ENCODE measurements at regions not wholly inside any gene's neighbourhood (a gene's known extent, or its start where the extent isn't known, plus 50 kb on each side); places are given as distances from the start of the nearest gene placed in this dataset.

DNA sequence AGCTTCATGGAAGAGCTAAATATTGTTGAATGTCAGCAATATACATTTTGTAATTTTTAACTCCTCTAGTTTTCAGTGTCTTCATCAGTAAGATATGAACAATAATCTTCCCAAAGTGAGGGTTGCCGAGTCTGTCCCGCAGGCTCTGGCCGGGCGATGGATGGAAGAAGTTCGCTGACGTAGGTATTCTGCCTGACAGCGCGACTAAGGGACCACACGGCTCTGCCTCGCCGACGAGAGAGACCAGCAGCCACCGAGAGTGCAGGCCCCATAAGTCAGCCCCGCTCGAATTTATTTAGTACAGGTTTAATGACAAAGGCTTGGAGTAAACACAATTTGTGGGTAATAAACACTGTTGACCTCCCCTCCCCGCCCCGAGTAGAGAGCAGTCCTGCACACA lies 427.4 kb upstream of the NECTIN3 start:
- H3K4me1 Mint-ChIP-seq = no peaks in the 10 kb centered on the region
- H3K27ac ChIP-seq (ENCODE audit: low read depth, low read length) = no peak overlapping the region
- DNase-seq = no peak
- H3K36me3 ChIP-seq (ENCODE audit: insufficient read depth, low read length) = no peaks in the 10 kb centered on the region
- no peak overlapping the region for H3K4me3 ChIP-seq (ENCODE audit: low read length in 2 of 2)
- no peaks in the 10 kb centered on the region for H3K9me3 ChIP-seq (ENCODE audit: control insufficient read depth in 1 of 2, low read length in 2 of 2)
- no peak overlapping the region for H3K4me3 Mint-ChIP-seq
- intact Hi-C loops (cut with micrococcal nuclease) = no loop called here
- H3K9me3 Mint-ChIP-seq = peaks cover 0 to 2% (median 0%) of the 10 kb centered on the region in 8 donors
- CTCF ChIA-PET (ENCODE audit: partially characterized antibody) = no interaction called here
- no peaks in the 10 kb centered on the region for H3K36me3 Mint-ChIP-seq
- no peaks in the 10 kb centered on the region for H3K4me1 ChIP-seq (ENCODE audit: insufficient read depth, low read length)
- H3K27me3 ChIP-seq (ENCODE audit: insufficient read depth, low read length) = no peaks in the 10 kb centered on the region
- H3K27me3 Mint-ChIP-seq = peaks cover 0 to 2% of the 10 kb centered on the region in 2 donors
- POLR2A ChIA-PET (ENCODE audit: partially characterized antibody) = no interaction called here
- H3K27ac Mint-ChIP-seq = no peak overlapping the region

DNA sequence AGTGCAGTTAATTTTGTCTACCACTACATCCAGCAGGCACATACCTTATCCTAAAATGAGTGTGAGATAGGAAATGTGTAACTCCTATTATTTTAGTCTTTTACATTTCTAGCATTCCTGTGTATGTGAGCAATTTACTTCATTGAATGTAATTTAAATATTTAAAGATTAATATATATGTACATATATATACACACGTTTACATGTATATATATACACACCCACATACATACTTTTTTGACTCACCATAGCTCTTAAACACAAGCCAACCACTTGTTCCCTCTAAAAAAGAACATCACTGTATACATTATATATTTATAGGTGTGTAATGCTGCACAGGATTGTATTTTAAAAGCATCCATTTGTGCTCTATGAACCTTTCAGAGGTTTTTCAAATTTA lies 425.6 kb upstream of the NECTIN3 start:
- Mint-ChIP-seq H3K27ac (no peak overlapping the region), H3K36me3 (no peaks in the 10 kb centered on the region), H3K4me1 (no peaks in the 10 kb centered on the region), H3K9me3 (peaks cover 0 to 2% (median 0%) of the 10 kb centered on the region in 8 donors), H3K27me3 (peaks cover 0 to 2% of the 10 kb centered on the region in 2 donors), H3K4me3 (no peak overlapping the region)
- no peaks in the 10 kb centered on the region for H3K27me3 ChIP-seq (ENCODE audit: insufficient read depth, low read length)
- H3K36me3 ChIP-seq (ENCODE audit: insufficient read depth, low read length) = no peaks in the 10 kb centered on the region
- H3K27ac ChIP-seq (ENCODE audit: low read depth, low read length) = no peak overlapping the region
- H3K4me1 ChIP-seq (ENCODE audit: insufficient read depth, low read length) = no peaks in the 10 kb centered on the region
- no peak for DNase-seq
- H3K9me3 ChIP-seq (ENCODE audit: control insufficient read depth in 1 of 2, low read length in 2 of 2) = no peaks in the 10 kb centered on the region
- H3K4me3 ChIP-seq (ENCODE audit: low read length in 2 of 2) = no peak overlapping the region
- CTCF ChIA-PET (ENCODE audit: partially characterized antibody) = no interaction called here
- intact Hi-C loops (cut with micrococcal nuclease) = no loop called here
- POLR2A ChIA-PET (ENCODE audit: partially characterized antibody) = no interaction called here

DNA sequence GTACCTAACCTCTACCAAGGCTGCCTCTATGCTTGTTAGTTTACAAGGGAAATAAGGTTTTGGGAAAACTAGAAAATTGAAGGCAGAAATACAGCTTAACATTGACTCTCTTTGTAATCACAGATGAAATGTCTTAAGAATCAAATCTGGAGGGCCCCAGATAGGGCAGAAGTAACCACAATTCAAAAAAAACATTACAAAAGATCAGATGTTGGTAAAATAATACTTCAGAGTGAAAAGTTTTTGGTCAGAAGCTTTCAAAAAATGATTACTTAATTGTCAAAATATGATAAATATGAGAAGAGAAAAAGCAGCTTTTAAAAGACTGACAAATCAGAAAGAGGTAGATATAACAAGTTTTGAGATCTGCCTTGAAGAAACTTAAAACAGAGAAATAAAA lies 425.1 kb upstream of the NECTIN3 start:
- Mint-ChIP-seq H3K27ac (no peak overlapping the region), H3K9me3 (peaks cover 0 to 2% (median 0%) of the 10 kb centered on the region in 8 donors), H3K36me3 (no peaks in the 10 kb centered on the region), H3K4me3 (no peak overlapping the region), H3K4me1 (no peaks in the 10 kb centered on the region), H3K27me3 (peaks cover 0 to 2% of the 10 kb centered on the region in 2 donors)
- intact Hi-C loops (cut with micrococcal nuclease) = no loop called here
- H3K27ac ChIP-seq (ENCODE audit: low read depth, low read length) = no peak overlapping the region
- no peaks in the 10 kb centered on the region for H3K36me3 ChIP-seq (ENCODE audit: insufficient read depth, low read length)
- ChIA-PET POLR2A (ENCODE audit: partially characterized antibody) (no interaction called here), CTCF (ENCODE audit: partially characterized antibody) (no interaction called here)
- no peak for DNase-seq
- no peaks in the 10 kb centered on the region for H3K9me3 ChIP-seq (ENCODE audit: control insufficient read depth in 1 of 2, low read length in 2 of 2)
- no peak overlapping the region for H3K4me3 ChIP-seq (ENCODE audit: low read length in 2 of 2)
- no peaks in the 10 kb centered on the region for H3K27me3 ChIP-seq (ENCODE audit: insufficient read depth, low read length)
- no peaks in the 10 kb centered on the region for H3K4me1 ChIP-seq (ENCODE audit: insufficient read depth, low read length)

DNA sequence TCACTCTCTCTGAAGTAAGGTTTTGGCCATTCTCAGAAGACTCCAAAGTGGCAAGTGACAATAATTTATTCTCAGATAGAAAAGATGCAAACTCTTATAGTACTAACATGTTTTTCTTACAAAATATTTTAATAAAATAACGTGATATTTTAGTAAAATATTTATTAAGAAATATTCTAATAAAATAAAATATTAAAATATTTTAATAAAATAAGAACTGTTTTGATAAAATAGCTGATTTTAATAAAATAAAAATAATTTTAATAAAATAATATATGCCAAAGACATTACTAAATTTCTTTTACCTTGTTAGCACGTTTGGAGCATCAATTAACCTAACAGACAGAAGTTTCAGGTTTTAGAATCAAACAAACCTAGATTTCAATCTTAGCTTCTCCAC lies 424.0 kb upstream of the NECTIN3 start:
- no peak overlapping the region for H3K27ac Mint-ChIP-seq
- Histone ChIP-seq H3K36me3 (ENCODE audit: insufficient read depth, low read length) (no peaks in the 10 kb centered on the region), H3K4me1 (ENCODE audit: insufficient read depth, low read length) (no peaks in the 10 kb centered on the region), H3K27ac (ENCODE audit: low read depth, low read length) (no peak overlapping the region), H3K4me3 (ENCODE audit: low read length in 2 of 2) (no peak overlapping the region), H3K9me3 (ENCODE audit: control insufficient read depth in 1 of 2, low read length in 2 of 2) (no peaks in the 10 kb centered on the region), H3K27me3 (ENCODE audit: insufficient read depth, low read length) (no peaks in the 10 kb centered on the region)
- DNase-seq = no peak
- ChIA-PET POLR2A (ENCODE audit: partially characterized antibody) (no interaction called here), CTCF (ENCODE audit: partially characterized antibody) (no interaction called here)
- H3K9me3 Mint-ChIP-seq = peaks cover 0 to 2% (median 0%) of the 10 kb centered on the region in 8 donors
- no peak overlapping the region for H3K4me3 Mint-ChIP-seq
- no peaks in the 10 kb centered on the region for H3K4me1 Mint-ChIP-seq
- H3K36me3 Mint-ChIP-seq = no peaks in the 10 kb centered on the region
- intact Hi-C loops (cut with micrococcal nuclease) = no loop called here
- no peaks in the 10 kb centered on the region for H3K27me3 Mint-ChIP-seq

DNA sequence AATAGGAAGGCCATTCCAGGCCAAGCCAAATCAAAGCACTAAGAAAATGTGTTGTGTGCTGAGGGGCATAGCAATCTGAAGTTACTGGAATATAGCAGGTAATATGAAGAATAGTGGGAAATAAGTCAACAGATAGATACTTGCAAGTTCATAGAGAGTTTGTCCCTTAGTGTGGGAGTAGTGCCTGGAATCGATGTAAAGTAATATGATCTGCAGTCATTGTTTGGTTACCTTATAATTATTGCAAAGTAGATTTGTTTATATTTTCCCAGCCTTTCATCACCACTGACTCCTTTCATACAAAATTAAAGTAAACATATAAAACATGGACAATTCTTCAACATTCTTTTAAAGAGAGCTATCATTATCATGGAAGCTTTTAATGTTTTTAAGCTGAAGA lies 420.9 kb upstream of the NECTIN3 start:
- H3K4me1 Mint-ChIP-seq = no peaks in the 10 kb centered on the region
- H3K36me3 Mint-ChIP-seq = no peaks in the 10 kb centered on the region
- Histone ChIP-seq H3K36me3 (ENCODE audit: insufficient read depth, low read length) (no peaks in the 10 kb centered on the region), H3K4me3 (ENCODE audit: low read length in 2 of 2) (no peak overlapping the region), H3K27me3 (ENCODE audit: insufficient read depth, low read length) (no peaks in the 10 kb centered on the region), H3K4me1 (ENCODE audit: insufficient read depth, low read length) (no peaks in the 10 kb centered on the region), H3K27ac (ENCODE audit: low read depth, low read length) (no peak overlapping the region), H3K9me3 (ENCODE audit: control insufficient read depth in 1 of 2, low read length in 2 of 2) (no peaks in the 10 kb centered on the region)
- H3K27me3 Mint-ChIP-seq = no peaks in the 10 kb centered on the region
- no peak overlapping the region for H3K27ac Mint-ChIP-seq
- no peak for DNase-seq
- H3K9me3 Mint-ChIP-seq = peaks cover 0 to 2% (median 0%) of the 10 kb centered on the region in 8 donors
- H3K4me3 Mint-ChIP-seq = no peak overlapping the region
- POLR2A ChIA-PET (ENCODE audit: partially characterized antibody) = no interaction called here
- CTCF ChIA-PET (ENCODE audit: partially characterized antibody) = no interaction called here
- intact Hi-C loops (cut with micrococcal nuclease) = no loop called here

DNA sequence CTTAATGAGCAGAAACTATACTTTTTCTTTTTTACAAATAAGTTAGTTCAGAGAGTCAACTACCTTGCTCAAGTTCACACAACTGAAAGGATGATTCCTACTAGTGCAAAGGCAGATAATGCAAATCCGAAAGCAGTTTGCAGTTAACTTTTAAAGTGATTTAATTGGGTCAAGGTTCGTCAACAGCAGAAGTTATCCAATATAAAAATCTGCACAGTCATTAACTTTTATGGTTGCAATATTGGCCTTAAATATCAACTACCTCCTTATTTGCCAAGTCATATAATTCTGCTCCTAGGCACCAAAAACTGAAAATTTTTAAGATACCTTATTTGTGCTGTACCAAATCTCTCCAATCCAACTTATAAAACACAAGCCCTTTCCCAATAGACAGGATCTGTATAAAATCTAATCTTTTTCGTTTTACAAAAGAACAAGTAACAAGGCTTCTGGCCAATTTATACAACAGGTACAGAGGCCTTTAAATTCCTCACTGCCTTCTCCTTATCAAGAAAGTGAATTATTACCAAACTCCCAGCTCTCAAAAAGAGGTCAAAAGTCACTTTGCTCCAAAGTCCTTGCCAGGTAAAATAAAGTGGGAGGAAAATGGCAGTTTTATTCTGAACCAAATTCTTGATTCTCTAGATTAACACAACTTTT lies 416.6 kb upstream of the NECTIN3 start:
- Mint-ChIP-seq H3K4me3 (no peak overlapping the region), H3K36me3 (no peaks in the 10 kb centered on the region), H3K4me1 (no peaks in the 10 kb centered on the region), H3K27ac (no peak overlapping the region), H3K27me3 (no peaks in the 10 kb centered on the region), H3K9me3 (peaks cover 0 to 2% (median 0%) of the 10 kb centered on the region in 8 donors)
- no peaks in the 10 kb centered on the region for H3K4me1 ChIP-seq (ENCODE audit: insufficient read depth, low read length)
- DNase-seq = no peak
- H3K36me3 ChIP-seq (ENCODE audit: insufficient read depth, low read length) = no peaks in the 10 kb centered on the region
- H3K4me3 ChIP-seq (ENCODE audit: low read length in 2 of 2) = no peak overlapping the region
- intact Hi-C loops (cut with micrococcal nuclease) = no loop called here
- H3K27ac ChIP-seq (ENCODE audit: low read depth, low read length) = no peak overlapping the region
- ChIA-PET CTCF (ENCODE audit: partially characterized antibody) (no interaction called here), POLR2A (ENCODE audit: partially characterized antibody) (no interaction called here)
- no peaks in the 10 kb centered on the region for H3K27me3 ChIP-seq (ENCODE audit: insufficient read depth, low read length)
- H3K9me3 ChIP-seq (ENCODE audit: control insufficient read depth in 1 of 2, low read length in 2 of 2) = no peaks in the 10 kb centered on the region

DNA sequence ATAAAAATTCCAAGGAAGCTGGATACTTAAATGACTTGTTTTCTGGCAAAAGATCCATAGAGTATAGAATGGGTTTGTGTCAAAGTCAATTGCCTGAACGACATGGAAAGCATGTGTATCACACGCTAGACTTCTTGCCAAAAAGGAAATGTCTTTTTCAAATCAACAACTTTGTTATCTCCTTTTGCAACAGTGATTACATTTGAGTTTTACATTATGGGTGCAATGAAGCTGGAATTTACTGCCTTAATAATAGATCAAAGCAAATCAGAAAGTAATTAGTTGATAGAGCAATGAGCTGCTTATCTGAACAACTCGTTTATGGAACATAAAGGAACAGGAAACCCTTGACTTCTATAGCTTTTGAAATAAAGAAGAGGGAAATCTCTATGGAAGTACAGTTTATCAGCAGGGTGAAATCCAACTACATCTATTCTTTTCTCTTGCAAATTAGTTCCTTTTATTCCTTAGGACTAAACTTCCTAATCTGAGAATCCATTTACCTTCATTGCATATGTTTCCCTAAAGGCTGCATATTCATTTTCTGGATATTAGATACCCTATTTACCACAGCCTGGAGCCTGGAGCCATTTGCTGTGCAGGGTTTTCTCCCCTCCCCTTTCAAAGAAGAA lies 415.1 kb upstream of the NECTIN3 start:
- intact Hi-C loops (cut with micrococcal nuclease) = no loop called here
- Histone ChIP-seq H3K4me1 (ENCODE audit: insufficient read depth, low read length) (no peaks in the 10 kb centered on the region), H3K27me3 (ENCODE audit: insufficient read depth, low read length) (no peaks in the 10 kb centered on the region), H3K9me3 (ENCODE audit: control insufficient read depth in 1 of 2, low read length in 2 of 2) (no peaks in the 10 kb centered on the region), H3K4me3 (ENCODE audit: low read length in 2 of 2) (no peak overlapping the region), H3K36me3 (ENCODE audit: insufficient read depth, low read length) (no peaks in the 10 kb centered on the region), H3K27ac (ENCODE audit: low read depth, low read length) (no peak overlapping the region)
- CTCF ChIA-PET (ENCODE audit: partially characterized antibody) = no interaction called here
- Mint-ChIP-seq H3K4me3 (no peak overlapping the region), H3K4me1 (no peaks in the 10 kb centered on the region), H3K36me3 (no peaks in the 10 kb centered on the region), H3K27ac (no peak overlapping the region), H3K27me3 (no peaks in the 10 kb centered on the region), H3K9me3 (peaks cover 0 to 6% (median 0%) of the 10 kb centered on the region in 8 donors)
- no peak for DNase-seq
- POLR2A ChIA-PET (ENCODE audit: partially characterized antibody) = no interaction called here

All from CD4-positive, alpha-beta memory T cell (primary cell).